ENCODE measurements at regions not wholly inside any gene's neighbourhood (a gene's known extent, or its start where the extent isn't known, plus 50 kb on each side); places are given as distances from the start of the nearest gene placed in this dataset.

GRCh38 chr17:54527941-54528340 is 372.7 kb upstream of the TOM1L1 start:
- no peak for DNase-seq (ENCODE audit: unreplicated experiment)
- H3K4me3 Mint-ChIP-seq (ENCODE audit: unreplicated experiment) = no peak overlapping the region
- intact Hi-C loops (cut with micrococcal nuclease) = no loop called here
- BruUV-seq (replicated peaks) = no TSS peak
- ChIA-PET POLR2A (no interaction called here), CTCF (no interaction called here)
- no peak for TF ChIP-seq CTCF (IDR thresholded peaks at IDR 0.05; ENCODE audit: unreplicated experiment)
- H3K4me1 Mint-ChIP-seq (ENCODE audit: insufficient read depth, unreplicated experiment) = peaks cover 5% of the 10 kb centered on the region
- H3K9me3 Mint-ChIP-seq (ENCODE audit: unreplicated experiment) = no peaks in the 10 kb centered on the region
- no peaks in the 10 kb centered on the region for H3K27me3 Mint-ChIP-seq (ENCODE audit: insufficient read depth, unreplicated experiment)
- no peaks in the 10 kb centered on the region for H3K36me3 Mint-ChIP-seq (ENCODE audit: insufficient read depth, unreplicated experiment)
- no peak overlapping the region for H3K27ac Mint-ChIP-seq (ENCODE audit: low read depth, unreplicated experiment)

- ChIA-PET CTCF (no interaction called here), POLR2A (interaction anchor here (0.9 kb wide), 1 partner anchor 24 kb away, joined by 3 read pairs; no protein-coding TSS in a partner anchor)
- Mint-ChIP-seq H3K4me1 (ENCODE audit: insufficient read depth, unreplicated experiment) (peaks cover 5% of the 10 kb centered on the region), H3K36me3 (ENCODE audit: insufficient read depth, unreplicated experiment) (no peaks in the 10 kb centered on the region), H3K27me3 (ENCODE audit: insufficient read depth, unreplicated experiment) (no peaks in the 10 kb centered on the region), H3K4me3 (ENCODE audit: unreplicated experiment) (no peak overlapping the region), H3K9me3 (ENCODE audit: unreplicated experiment) (no peaks in the 10 kb centered on the region), H3K27ac (ENCODE audit: low read depth, unreplicated experiment) (no peak overlapping the region)
- no TSS peak for BruUV-seq (replicated peaks)
- DNase-seq (ENCODE audit: unreplicated experiment) = no peak
- TF ChIP-seq CTCF (IDR thresholded peaks at IDR 0.05; ENCODE audit: unreplicated experiment) = no peak
- intact Hi-C loops (cut with micrococcal nuclease) = no loop called here
Observed at GRCh38 chr17:54530398-54530797, 370.3 kb upstream of the TOM1L1 start.

GRCh38 chr17:54536306-54536705 is 364.3 kb upstream of the TOM1L1 start:
- H3K4me1 Mint-ChIP-seq (ENCODE audit: insufficient read depth, unreplicated experiment) = no peaks in the 10 kb centered on the region
- no peaks in the 10 kb centered on the region for H3K27me3 Mint-ChIP-seq (ENCODE audit: insufficient read depth, unreplicated experiment)
- DNase-seq (ENCODE audit: unreplicated experiment) = no peak
- H3K27ac Mint-ChIP-seq (ENCODE audit: low read depth, unreplicated experiment) = no peak overlapping the region
- H3K4me3 Mint-ChIP-seq (ENCODE audit: unreplicated experiment) = no peak overlapping the region
- no peaks in the 10 kb centered on the region for H3K36me3 Mint-ChIP-seq (ENCODE audit: insufficient read depth, unreplicated experiment)
- intact Hi-C loops (cut with micrococcal nuclease) = no loop called here
- ChIA-PET POLR2A (no interaction called here), CTCF (no interaction called here)
- no peak for TF ChIP-seq CTCF (IDR thresholded peaks at IDR 0.05; ENCODE audit: unreplicated experiment)
- BruUV-seq (replicated peaks) = no TSS peak
- peaks cover 8% of the 10 kb centered on the region for H3K9me3 Mint-ChIP-seq (ENCODE audit: unreplicated experiment)

DNA sequence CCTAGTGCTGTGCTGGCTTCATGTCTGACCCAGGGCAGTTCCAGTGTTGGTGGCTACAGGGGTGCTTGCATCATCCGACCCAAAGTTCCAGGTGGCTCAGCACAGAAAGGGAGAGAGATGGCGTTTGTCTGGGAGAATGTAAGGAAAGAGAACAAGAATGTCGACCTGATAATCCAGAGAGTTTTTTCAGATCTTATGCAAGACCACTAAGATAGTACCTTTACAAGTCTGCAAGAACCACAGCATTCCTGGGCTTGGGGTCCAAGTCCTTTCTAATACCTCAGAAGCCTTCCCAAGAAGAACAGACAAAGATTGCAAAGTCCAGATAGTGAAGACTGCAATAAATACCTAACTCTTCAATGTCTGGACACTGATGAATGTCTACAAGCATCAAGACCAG is 363.0 kb upstream of the TOM1L1 start:
- Mint-ChIP-seq H3K9me3 (ENCODE audit: unreplicated experiment) (peaks cover 13% of the 10 kb centered on the region), H3K4me1 (ENCODE audit: insufficient read depth, unreplicated experiment) (no peaks in the 10 kb centered on the region), H3K4me3 (ENCODE audit: unreplicated experiment) (no peak overlapping the region), H3K36me3 (ENCODE audit: insufficient read depth, unreplicated experiment) (no peaks in the 10 kb centered on the region), H3K27ac (ENCODE audit: low read depth, unreplicated experiment) (no peak overlapping the region), H3K27me3 (ENCODE audit: insufficient read depth, unreplicated experiment) (no peaks in the 10 kb centered on the region)
- POLR2A ChIA-PET = no interaction called here
- intact Hi-C loops (cut with micrococcal nuclease) = no loop called here
- DNase-seq (ENCODE audit: unreplicated experiment) = no peak
- CTCF ChIA-PET = no interaction called here
- no peak for TF ChIP-seq CTCF (IDR thresholded peaks at IDR 0.05; ENCODE audit: unreplicated experiment)
- no TSS peak for BruUV-seq (replicated peaks)

All from MCF 10A (cell line).